Hepatocyte (in vitro differentiated cells): ENCODE measurements at regions not wholly inside any gene's neighbourhood (a gene's known extent, or its start where the extent isn't known, plus 50 kb on each side); places are given as distances from the start of the nearest gene placed in this dataset.

Experiments
- CTCF ChIP-seq: fragments of 200-600 bp; sonication (generic); IDR thresholded peaks from 2 replicates; pipeline ENCODE4 v1.5.1; 2016; ENCODE audit warnings: antibody characterized with exemption, mild to moderate bottlenecking; ENCODE audit not compliant: poor library complexity
- EZH2 ChIP-seq: fragments of 200-600 bp; sonication (generic); IDR thresholded peaks from 2 replicates; pipeline ENCODE4 v1.6.1; 2016; ENCODE audit warnings: antibody characterized with exemption, mild to moderate bottlenecking, borderline replicate concordance

- no peak for TF ChIP-seq EZH2
- no peak for TF ChIP-seq CTCF
These were observed 120.4 kb downstream of the CCDC34 start for GRCh38 chr11:27242591-27242990.
